IMR-90 (cell line): ENCODE measurements at regions not wholly inside any gene's neighbourhood (a gene's known extent, or its start where the extent isn't known, plus 50 kb on each side); places are given as distances from the start of the nearest gene placed in this dataset.

ENCODE experiments used
- ATAC-seq: fragments of 200-7000 bp; cut with Tn5 transposase; 2 replicates; pipeline ENCODE4 v1.9.1; 2020; ENCODE audit warnings: low read depth, mild to moderate bottlenecking, moderate library complexity
- BruUV-seq: library from RNA; stranded (reverse); fragments of 400-500 nt; replicated peaks from 2 replicates; lab custom pipeline; 2021; lab: Mats Ljungman, UMichigan
- CTCF ChIA-PET: fragments of 300-600 bp; formaldehyde crosslinking; extraction: SDS; loops from one replicate; lab custom pipeline; 2021; ENCODE audit warnings: antibody characterized with exemption; lab: Yijun Ruan, JAX
- POLR2A ChIA-PET: fragments of 300-600 bp; sonication (Branson Sonifier 250); formaldehyde crosslinking; loops from one replicate; lab custom pipeline; 2022; ENCODE audit warnings: antibody characterized with exemption; ENCODE audit not compliant: unreplicated experiment; lab: Charles Lee
- DNase-seq: peaks from one replicate; pipeline ENCODE4 v3.0.0; 2013
- H2AFZ ChIP-seq: replicated peaks from 2 replicates; pipeline ENCODE3; 2013; ENCODE audit warnings: low read length, mild to moderate bottlenecking; ENCODE audit not compliant: poor library complexity
- H2AK5ac ChIP-seq: 2 replicates; pipeline ENCODE4 v1.6.1; 2013; ENCODE audit warnings: low read depth, low read length, inconsistent platforms
- H2AK9ac ChIP-seq: replicated peaks from 2 replicates; pipeline ENCODE3; 2013; ENCODE audit warnings: mild to moderate bottlenecking, low read depth, low read length, moderate library complexity; ENCODE audit not compliant: poor library complexity
- H2BK120ac ChIP-seq: 2 replicates; pipeline ENCODE4 v1.6.1; 2013; ENCODE audit warnings: low read depth, low read length, inconsistent platforms
- H2BK15ac ChIP-seq: 3 replicates; pipeline ENCODE4 v1.6.1; 2013; ENCODE audit warnings: low read depth, low read length, inconsistent platforms
- H2BK20ac ChIP-seq: 2 replicates; pipeline ENCODE4 v1.6.1; 2013; ENCODE audit warnings: low read depth, mild to moderate bottlenecking, inconsistent platforms, low read length, moderate library complexity
- H2BK5ac ChIP-seq: 2 replicates; pipeline ENCODE4 v1.6.1; 2013; ENCODE audit warnings: mild to moderate bottlenecking, low read depth, low read length, inconsistent platforms; ENCODE audit not compliant: poor library complexity, severe bottlenecking
- H3K14ac ChIP-seq: replicated peaks from 2 replicates; pipeline ENCODE4 v1.6.1; 2013; ENCODE audit warnings: low read depth, low read length, inconsistent platforms
- H3K18ac ChIP-seq: 2 replicates; pipeline ENCODE4 v1.6.1; 2013; ENCODE audit warnings: low read depth, low read length, control low read depth
- H3K23ac ChIP-seq: 2 replicates; pipeline ENCODE4 v1.6.1; 2013; ENCODE audit warnings: low read depth, low read length, inconsistent platforms
- H3K27ac ChIP-seq: 2 replicates; pipeline ENCODE4 v1.5.1; 2013; ENCODE audit warnings: mild to moderate bottlenecking, control low read depth, low read length; ENCODE audit not compliant: insufficient read depth
- H3K27me3 ChIP-seq: 2 replicates; pipeline ENCODE4 v1.6.1; 2013; ENCODE audit warnings: low read length; ENCODE audit not compliant: control insufficient read depth, insufficient read depth
- H3K36me3 ChIP-seq: 2 replicates; pipeline ENCODE4 v1.6.1; 2013; ENCODE audit warnings: low read length, mixed read lengths; ENCODE audit not compliant: control insufficient read depth, insufficient read depth
- H3K4ac ChIP-seq: 2 replicates; pipeline ENCODE4 v1.6.1; 2013; ENCODE audit warnings: low read depth, low read length, inconsistent platforms
- H3K4me1 ChIP-seq: 2 replicates; pipeline ENCODE4 v1.6.1; 2013; ENCODE audit warnings: low read length, mixed read lengths; ENCODE audit not compliant: control insufficient read depth, insufficient read depth
- H3K4me2 ChIP-seq: 2 replicates; pipeline ENCODE4 v1.6.1; 2013; ENCODE audit warnings: low read depth, mild to moderate bottlenecking, control low read depth, low read length, moderate library complexity
- H3K4me3 ChIP-seq: 2 replicates; pipeline ENCODE4 v1.5.1; 2013; ENCODE audit warnings: low read depth, mild to moderate bottlenecking, control low read depth, low read length, moderate library complexity; ENCODE audit not compliant: insufficient read depth
- H3K56ac ChIP-seq: 2 replicates; pipeline ENCODE4 v1.6.1; 2013; ENCODE audit warnings: low read length, inconsistent platforms; ENCODE audit not compliant: insufficient read depth; ENCODE audit errors: extremely low read depth
- H3K79me1 ChIP-seq, 2 experiments: 2 replicates each; pipeline ENCODE4 v1.6.1; 2013; ENCODE audit warnings: low read length in 2 of 2, inconsistent platforms in 1 of 2, low read depth in 1 of 2
- H3K9ac ChIP-seq: 2 replicates; pipeline ENCODE4 v1.6.1; 2013; ENCODE audit warnings: low read depth, low read length, control low read depth
- H3K9me1 ChIP-seq: 2 replicates; pipeline ENCODE4 v1.6.1; 2013; ENCODE audit warnings: low read length, inconsistent platforms; ENCODE audit not compliant: insufficient read depth
- H3K9me3 ChIP-seq: 2 replicates; pipeline ENCODE4 v1.6.1; 2013; ENCODE audit warnings: low read length; ENCODE audit not compliant: control insufficient read depth, insufficient read depth
- H4K20me1 ChIP-seq: 2 replicates; pipeline ENCODE4 v1.6.1; 2013; ENCODE audit warnings: low read length, inconsistent platforms; ENCODE audit not compliant: insufficient read depth
- H4K5ac ChIP-seq: 2 replicates; pipeline ENCODE4 v1.6.1; 2013; ENCODE audit warnings: mild to moderate bottlenecking, low read depth, low read length, control low read depth
- H4K8ac ChIP-seq, 2 experiments: 2 replicates each; pipeline ENCODE4 v1.6.1; 2013; ENCODE audit warnings: low read depth in 2 of 2, low read length in 2 of 2, control low read depth in 1 of 2, inconsistent platforms in 1 of 2
- H4K91ac ChIP-seq: 2 replicates; pipeline ENCODE4 v1.6.1; 2013; ENCODE audit warnings: low read depth, low read length, inconsistent platforms; ENCODE audit not compliant: insufficient read depth
- CHD1 ChIP-seq: IDR thresholded peaks from 2 replicates; pipeline ENCODE4 v1.6.1; 2012; ENCODE audit warnings: low read depth, low read length, improper control_type of control experiment
- ELK1 ChIP-seq: fragments of 150-350 bp; IDR thresholded peaks from 2 replicates; pipeline ENCODE4 v1.6.1; 2016; ENCODE audit warnings: low read depth, mild to moderate bottlenecking, low read length, moderate library complexity, borderline replicate concordance
- MAZ ChIP-seq: IDR thresholded peaks from 2 replicates; pipeline ENCODE4 v1.6.1; 2012; ENCODE audit warnings: low read depth, mild to moderate bottlenecking, low read length, improper control_type of control experiment, moderate library complexity, borderline replicate concordance
- MXI1 ChIP-seq: IDR thresholded peaks from 2 replicates; pipeline ENCODE4 v1.6.1; 2012; ENCODE audit warnings: low read depth, mild to moderate bottlenecking, low read length, moderate library complexity, borderline replicate concordance
- RFX5 ChIP-seq: IDR thresholded peaks from 2 replicates; pipeline ENCODE4 v1.8.0; 2012; ENCODE audit warnings: low read depth, mild to moderate bottlenecking, low read length, moderate library complexity
- SMC3 ChIP-seq: fragments of 150-350 bp; IDR thresholded peaks from 2 replicates; pipeline ENCODE4 v1.6.1; 2016; ENCODE audit warnings: low read depth, mild to moderate bottlenecking, antibody characterized with exemption, low read length, moderate library complexity
- WGBS, 2 experiments: methylation state at CpG; one replicate each; pipeline versions ENCODE4 v1.1.5 to v1.1.7; 2013; ENCODE audit warnings: missing lambda C conversion rate in 2 of 2; ENCODE audit not compliant: insufficient read length in 1 of 2; ENCODE audit errors: extremely low coverage in 2 of 2; 5-methylcytosine and 5-hydroxymethylcytosine counted together
- dilution Hi-C: fragments of 300-500 bp; cut with HindIII; formaldehyde crosslinking; loops from one replicate; pipeline ENCODE4 v1.14.3; 2018; ENCODE audit warnings: low sequenced_read_pairs; ENCODE audit not compliant: unreplicated experiment
- in situ Hi-C: fragments of 300-500 bp; cut with MboI; formaldehyde crosslinking; loops from 3 replicates; pipeline ENCODE4 v1.14.3; 2019; ENCODE audit warnings: low sequenced_read_pairs, inconsistent platforms, mixed read lengths
- intact Hi-C: fragments of 100-400 bp; cut with micrococcal nuclease; formaldehyde crosslinking; loops from 2 replicates; pipeline ENCODE4 v1.10.0; 2022

- Histone ChIP-seq H4K20me1 (no peaks in the 10 kb centered on the region), H4K8ac (no peak overlapping the region), H3K36me3 (no peaks in the 10 kb centered on the region), H3K4me2 (no peak overlapping the region), H3K27me3 (peaks cover 72% of the 10 kb centered on the region), H2BK15ac (no peak overlapping the region), H4K5ac (no peak overlapping the region), H2AK9ac (no peak overlapping the region), H2BK20ac (no peak overlapping the region), H3K4me3 (no peak overlapping the region), H2BK5ac (no peak overlapping the region), H2AFZ (no peak overlapping the region), H3K4me1 (peaks cover 2% of the 10 kb centered on the region; the same call in 1 of the 2 replicates), H3K9me3 (no peaks in the 10 kb centered on the region), H2AK5ac (no peak overlapping the region), H3K79me1 (no peaks in the 10 kb centered on the region), H3K4ac (no peak overlapping the region), H3K23ac (no peak overlapping the region), H3K9ac (no peak overlapping the region), H3K18ac (no peak overlapping the region), H2BK120ac (no peak overlapping the region), H4K91ac (no peak overlapping the region), H3K9me1 (peaks cover 2% of the 10 kb centered on the region; the same call in 1 of the 2 replicates), H3K14ac (no peak overlapping the region), H3K27ac (no peak overlapping the region), H3K56ac (no peak overlapping the region)
- intact Hi-C loops = no loop called here
- 100% methylated on average over 1 of the region's 4 CpGs; no CpG with 5 or more reads in 1 of the 2 experiments for WGBS, 2 experiments
- TF ChIP-seq MAZ (no peak), MXI1 (no peak), SMC3 (no peak), RFX5 (no peak), CHD1 (no peak), ELK1 (no peak)
- ChIA-PET CTCF (no interaction called here), POLR2A (no interaction called here)
- ATAC-seq = no peak
- no peak for DNase-seq
- BruUV-seq = no TSS peak
- dilution Hi-C loops = no loop called here
- in situ Hi-C loops = no loop called here
Measured at GRCh38 chr10:78363190-78363589, 329.5 kb downstream of the RPS24 start.
